ENCODE measurements at regions not wholly inside any gene's neighbourhood (a gene's known extent, or its start where the extent isn't known, plus 50 kb on each side); places are given as distances from the start of the nearest gene placed in this dataset.

GRCh38 chr2:142426064-142426463 lies 295.2 kb upstream of the LRP1B start:
- no peak overlapping the region for H3K4me3 ChIP-seq (ENCODE audit: low read length)
- no peaks in the 10 kb centered on the region for H3K36me3 ChIP-seq (ENCODE audit: control insufficient read depth, low read length)
- no peaks in the 10 kb centered on the region for H3F3A ChIP-seq (ENCODE audit: control insufficient read depth, insufficient read depth)
- no peak overlapping the region for H3K4me2 ChIP-seq (ENCODE audit: low read length)
- H3K27me3 ChIP-seq (ENCODE audit: control insufficient read depth, low read length) = no peaks in the 10 kb centered on the region
- H3K27ac ChIP-seq (ENCODE audit: low read depth, low read length) = no peak overlapping the region
- H3K4me1 ChIP-seq (ENCODE audit: control insufficient read depth, low read length) = no peaks in the 10 kb centered on the region
- TF ChIP-seq EZH2phosphoT487 (IDR thresholded peaks at IDR 0.05; ENCODE audit: borderline replicate concordance, low read length) = no peak
- TF ChIP-seq CTCF (IDR thresholded peaks at IDR 0.05; ENCODE audit: low read depth, low read length, poor library complexity, severe bottlenecking) = no peak
- H3K9me3 ChIP-seq (ENCODE audit: control insufficient read depth, insufficient read depth, low read length) = no peaks in the 10 kb centered on the region
- H4K20me1 ChIP-seq (ENCODE audit: control insufficient read depth, insufficient read depth, low read depth, low read length) = no peaks in the 10 kb centered on the region
- no peaks in the 10 kb centered on the region for H3K79me2 ChIP-seq (ENCODE audit: control insufficient read depth, low read length)
- no peaks in the 10 kb centered on the region for H3K9me2 ChIP-seq (replicated peaks; ENCODE audit: control insufficient read depth, low read length)

- Histone ChIP-seq H3K27ac (ENCODE audit: low read depth, low read length) (no peak overlapping the region), H3K27me3 (ENCODE audit: control insufficient read depth, low read length) (no peaks in the 10 kb centered on the region), H3K9me2 (replicated peaks; ENCODE audit: control insufficient read depth, low read length) (no peaks in the 10 kb centered on the region), H3K36me3 (ENCODE audit: control insufficient read depth, low read length) (no peaks in the 10 kb centered on the region), H3K4me1 (ENCODE audit: control insufficient read depth, low read length) (no peaks in the 10 kb centered on the region), H3F3A (ENCODE audit: control insufficient read depth, insufficient read depth) (no peaks in the 10 kb centered on the region), H3K4me2 (ENCODE audit: low read length) (no peak overlapping the region), H3K79me2 (ENCODE audit: control insufficient read depth, low read length) (no peaks in the 10 kb centered on the region), H3K9me3 (ENCODE audit: control insufficient read depth, insufficient read depth, low read length) (no peaks in the 10 kb centered on the region), H4K20me1 (ENCODE audit: control insufficient read depth, insufficient read depth, low read depth, low read length) (no peaks in the 10 kb centered on the region), H3K4me3 (ENCODE audit: low read length) (no peak overlapping the region)
- TF ChIP-seq CTCF (IDR thresholded peaks at IDR 0.05; ENCODE audit: low read depth, low read length, poor library complexity, severe bottlenecking) = no peak
- TF ChIP-seq EZH2phosphoT487 (IDR thresholded peaks at IDR 0.05; ENCODE audit: borderline replicate concordance, low read length) = no peak
Observed at GRCh38 chr2:142425551-142425950, 294.7 kb upstream of the LRP1B start.

GRCh38 chr2:142423603-142424002 lies 292.8 kb upstream of the LRP1B start:
- H3K9me2 ChIP-seq (replicated peaks; ENCODE audit: control insufficient read depth, low read length) = no peaks in the 10 kb centered on the region

More at GRCh38 chr2:142423603-142424002, 292.8 kb upstream of the LRP1B start:
- H3K79me2 ChIP-seq (ENCODE audit: control insufficient read depth, low read length) = no peaks in the 10 kb centered on the region
- H3F3A ChIP-seq (ENCODE audit: control insufficient read depth, insufficient read depth) = no peaks in the 10 kb centered on the region
- H3K27ac ChIP-seq (ENCODE audit: low read depth, low read length) = no peak overlapping the region
- no peaks in the 10 kb centered on the region for H4K20me1 ChIP-seq (ENCODE audit: control insufficient read depth, insufficient read depth, low read depth, low read length)
- no peaks in the 10 kb centered on the region for H3K4me1 ChIP-seq (ENCODE audit: control insufficient read depth, low read length)
- no peaks in the 10 kb centered on the region for H3K9me3 ChIP-seq (ENCODE audit: control insufficient read depth, insufficient read depth, low read length)
- no peak overlapping the region for H3K4me3 ChIP-seq (ENCODE audit: low read length)
- no peak overlapping the region for H3K4me2 ChIP-seq (ENCODE audit: low read length)
- no peaks in the 10 kb centered on the region for H3K36me3 ChIP-seq (ENCODE audit: control insufficient read depth, low read length)
- no peaks in the 10 kb centered on the region for H3K27me3 ChIP-seq (ENCODE audit: control insufficient read depth, low read length)
- TF ChIP-seq EZH2phosphoT487 (IDR thresholded peaks at IDR 0.05; ENCODE audit: borderline replicate concordance, low read length) (no peak), CTCF (IDR thresholded peaks at IDR 0.05; ENCODE audit: low read depth, low read length, poor library complexity, severe bottlenecking) (no peak)

All from DOHH2 (cell line).